DMS 273 treated with DMSO at 0.1 percent for 48 hours (cell line): ENCODE measurements at regions not wholly inside any gene's neighbourhood (a gene's known extent, or its start where the extent isn't known, plus 50 kb on each side); places are given as distances from the start of the nearest gene placed in this dataset.

ENCODE experiments used
- DNase-seq: peaks from one replicate; lab custom pipeline; 2025; lab: John Stamatoyannopoulos, UW

DNA sequence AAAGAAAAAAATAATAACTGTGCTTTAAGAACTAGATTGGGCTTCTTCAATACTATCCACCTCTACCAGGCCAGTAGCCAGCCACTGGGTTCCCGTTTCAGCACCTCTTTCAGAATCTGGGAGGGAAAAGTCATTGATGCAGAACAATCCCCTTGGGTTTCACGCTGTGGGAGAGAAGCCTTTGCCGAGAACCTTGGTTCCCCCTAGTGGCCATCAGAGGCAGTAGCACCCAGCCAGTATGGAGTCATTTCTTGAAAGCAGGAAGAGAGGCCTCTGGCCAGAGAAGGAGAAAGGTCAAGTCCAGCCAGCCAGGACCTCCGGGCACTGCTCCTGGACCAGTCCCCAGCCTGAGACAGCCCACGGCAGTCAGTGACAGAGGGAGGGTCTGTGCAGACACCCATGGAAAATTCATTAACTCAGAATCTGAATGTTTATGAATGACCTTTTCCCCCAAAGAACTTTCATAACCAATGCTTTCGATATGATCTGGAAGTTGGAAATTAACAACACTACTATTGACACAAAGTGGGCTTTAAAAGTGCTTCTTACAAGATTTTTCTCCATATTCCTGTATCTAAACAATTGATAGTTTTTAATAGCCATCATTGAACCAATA is 51.2 kb upstream of the CDH5 start:
- peak; percentile 8 for DNase-seq

DNA sequence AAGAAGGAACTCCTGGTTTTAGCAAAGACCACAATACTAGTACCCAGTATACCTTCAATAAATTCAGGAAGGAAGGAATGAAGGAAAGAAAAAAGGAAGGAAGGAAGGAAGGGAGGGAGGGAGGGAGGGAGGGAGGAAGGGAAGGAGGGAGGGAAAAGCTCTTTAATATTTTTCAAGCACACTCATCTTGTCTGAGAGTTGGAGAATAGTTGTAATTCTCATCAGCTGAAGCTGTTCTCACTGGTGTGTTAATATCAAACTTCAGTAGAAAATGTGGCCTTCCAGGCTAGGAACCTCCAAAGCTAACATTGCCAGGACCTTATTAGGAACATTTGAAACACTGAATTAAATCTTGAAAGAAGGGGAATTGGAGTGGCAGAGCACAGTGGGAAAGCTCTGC is 55.2 kb upstream of the CDH5 start:
- DNase-seq: no peak

DNA sequence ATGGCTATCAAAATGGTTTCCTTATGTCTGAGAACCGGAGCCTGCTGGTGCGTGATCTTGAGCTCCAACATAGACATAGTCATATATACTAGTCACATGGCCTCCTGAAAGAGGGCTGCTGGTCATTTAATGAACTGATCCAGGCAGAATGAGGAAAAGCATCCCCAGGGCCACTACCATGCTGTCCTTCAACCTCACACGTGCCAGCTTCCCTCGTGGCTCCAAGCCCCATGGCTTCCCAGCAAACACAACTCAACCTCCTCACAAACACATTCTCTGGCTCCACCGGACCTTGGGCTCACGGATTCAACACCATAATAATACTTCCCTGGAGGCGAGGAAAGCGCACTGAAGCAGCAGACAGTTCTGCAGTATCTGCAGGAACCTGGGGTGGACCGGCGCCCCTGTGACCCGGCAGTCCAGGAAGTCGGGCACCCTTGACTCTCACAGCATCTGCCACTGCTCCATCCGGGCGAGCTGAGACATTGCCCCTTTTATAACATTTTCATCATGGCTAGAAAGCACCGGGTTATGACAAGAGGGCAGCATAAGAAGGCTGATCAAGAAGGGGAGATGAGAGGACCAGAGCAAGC is 57.2 kb upstream of the CDH5 start:
- no peak for DNase-seq

DNA sequence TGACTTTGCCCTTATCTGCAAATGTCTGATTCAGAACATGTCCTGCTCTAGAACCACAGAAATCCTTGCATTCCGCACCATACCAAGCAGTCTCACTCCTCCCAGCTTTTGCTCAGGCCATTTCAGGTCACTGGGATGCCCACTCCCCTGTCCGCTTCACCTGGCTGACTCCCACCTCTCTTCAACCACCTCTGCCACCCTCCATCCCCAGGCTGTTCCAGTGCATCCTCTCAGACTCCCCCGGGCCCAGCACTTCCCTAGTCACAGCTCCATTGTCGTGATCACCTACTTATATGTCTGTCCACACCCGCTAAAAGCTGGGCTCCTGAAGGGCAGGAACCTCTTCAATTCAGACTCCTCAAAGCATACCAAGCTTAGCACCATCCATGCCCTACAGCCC is 58.4 kb upstream of the CDH5 start:
- no peak for DNase-seq

DNA sequence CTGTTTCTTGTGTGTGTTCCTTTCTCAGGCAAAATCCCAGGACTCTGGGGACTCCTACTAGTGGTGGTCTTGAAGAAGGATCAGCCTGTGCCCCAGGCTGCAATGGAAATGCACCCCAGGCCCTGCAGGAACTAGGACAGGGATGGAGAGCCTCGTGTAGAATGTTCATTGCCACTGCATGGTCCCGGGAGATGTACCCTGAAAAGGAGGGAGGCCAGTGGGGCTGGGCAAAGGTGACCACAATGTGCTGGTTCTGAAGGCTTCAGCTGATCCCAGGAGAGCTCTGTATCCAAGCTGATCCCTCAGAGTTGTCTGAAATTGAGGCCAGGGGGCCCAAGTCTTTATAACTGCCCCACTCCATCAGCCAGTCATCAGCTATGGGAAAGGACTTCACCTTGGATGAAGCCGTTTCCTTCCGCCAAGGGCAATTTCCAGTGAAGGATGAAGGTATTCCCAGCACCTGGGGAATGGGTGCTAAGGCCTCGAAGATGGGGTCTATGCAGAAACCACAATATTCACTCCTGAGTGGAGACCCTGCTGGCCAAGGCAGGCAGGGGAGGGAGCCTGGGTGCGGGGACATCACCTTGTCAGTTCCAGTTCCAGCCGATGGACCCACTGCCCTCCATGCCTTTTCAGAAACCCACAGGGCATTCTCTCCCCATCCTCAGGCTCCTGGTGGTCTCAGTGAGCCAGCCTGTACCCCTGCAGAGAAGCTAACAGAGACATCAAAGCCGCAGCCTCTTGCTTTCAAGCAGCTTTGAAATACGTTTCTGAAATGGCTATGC is 59.9 kb upstream of the CDH5 start:
- DNase-seq: no peak

DNA sequence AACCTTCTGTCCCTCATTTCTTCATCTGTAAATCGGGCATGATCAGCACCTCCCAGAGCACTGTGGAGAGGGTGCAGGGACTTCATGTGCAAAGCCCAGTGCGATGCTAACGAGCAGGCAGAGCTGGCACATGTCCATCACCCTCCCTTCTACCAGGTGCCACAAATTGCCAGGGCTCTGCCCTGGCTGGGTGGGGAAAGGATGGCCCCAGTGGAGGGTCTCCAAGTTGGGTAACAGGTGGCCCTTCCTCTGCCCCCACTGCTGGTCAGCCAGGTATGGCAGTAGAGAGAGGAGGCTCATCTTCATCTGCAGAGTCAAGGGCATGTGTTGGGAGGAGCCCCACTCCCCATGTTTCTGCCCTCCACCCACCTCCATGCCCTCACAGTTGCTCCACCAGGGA is 61.5 kb upstream of the CDH5 start:
- DNase-seq: no peak

DNA sequence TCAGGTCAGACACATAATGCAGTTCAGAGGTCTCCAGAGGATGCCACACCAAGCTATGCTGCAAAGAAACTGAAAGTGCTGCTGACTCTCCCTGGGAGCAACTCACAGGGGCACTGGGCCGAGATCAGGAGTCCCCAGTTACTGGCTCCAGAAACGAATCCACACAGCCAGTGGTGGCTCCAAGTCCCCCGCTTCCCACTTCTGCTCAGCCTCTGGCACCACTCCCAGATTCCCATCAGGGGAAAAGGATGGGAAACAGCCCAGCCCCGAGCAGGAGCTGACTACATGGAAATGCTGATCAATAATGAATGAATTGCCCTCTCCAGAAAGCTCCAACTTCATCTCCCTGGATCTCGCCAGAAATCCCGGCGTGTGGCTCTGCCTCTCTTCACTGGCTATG is 62.3 kb upstream of the CDH5 start:
- no peak for DNase-seq

DNA sequence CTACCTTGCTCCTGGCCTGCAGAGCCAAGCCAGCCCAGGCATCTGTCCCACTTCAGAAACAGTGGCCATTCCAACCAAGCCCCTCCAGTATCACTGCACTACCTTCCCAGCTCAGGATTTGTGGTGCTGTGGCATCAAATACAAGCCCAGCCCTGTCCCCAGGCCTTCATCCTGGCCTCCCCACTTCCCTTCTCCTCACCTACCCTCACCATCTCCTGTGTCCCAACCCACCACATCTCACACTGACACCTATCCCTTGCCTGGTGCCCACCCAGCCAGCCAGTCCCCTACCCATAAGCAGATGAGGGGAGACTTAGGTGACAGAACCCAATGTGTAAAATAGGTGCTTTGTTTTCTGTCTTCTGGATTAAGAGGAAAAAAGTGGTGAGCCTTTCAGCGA is 66.0 kb upstream of the CDH5 start:
- DNase-seq: no peak

DNA sequence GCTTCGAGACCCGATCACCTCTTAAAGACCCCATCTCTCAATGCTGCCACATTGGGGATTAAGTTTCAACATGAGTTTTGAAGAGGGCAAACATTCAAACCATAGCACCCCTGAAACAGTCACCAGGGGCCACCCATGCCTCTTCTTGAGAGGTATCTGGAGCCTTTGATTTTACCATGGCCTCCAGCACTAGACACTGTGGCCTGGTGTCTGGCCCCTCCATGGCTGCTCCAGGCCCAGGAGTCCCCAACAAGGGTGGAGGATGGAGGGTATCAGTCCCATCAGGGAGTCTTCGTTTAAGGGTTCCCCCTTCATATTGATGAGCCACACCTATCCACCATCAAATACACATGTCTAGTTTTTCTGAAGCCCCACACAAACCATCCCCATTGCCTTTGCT is 66.5 kb upstream of the CDH5 start:
- no peak for DNase-seq

DNA sequence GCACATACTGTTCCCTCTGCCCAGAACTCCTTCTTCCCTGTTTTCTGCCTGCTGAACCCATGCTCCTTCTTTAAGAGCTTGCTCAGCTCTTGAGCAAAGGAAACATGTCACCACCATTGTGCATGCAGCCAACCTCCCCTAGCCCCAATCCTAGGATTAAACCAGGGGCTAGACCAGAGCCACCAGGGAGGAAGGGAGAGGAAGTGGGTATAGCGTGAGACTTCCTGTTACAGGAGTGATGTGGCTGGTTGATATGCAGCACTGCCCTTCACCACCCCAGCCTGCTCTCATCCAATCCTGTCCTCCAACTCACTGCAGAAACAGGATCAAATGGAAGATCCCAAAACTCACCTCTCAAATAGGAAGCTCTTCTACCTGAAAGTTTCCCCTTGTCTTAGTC is 67.1 kb upstream of the CDH5 start:
- no peak for DNase-seq

DNA sequence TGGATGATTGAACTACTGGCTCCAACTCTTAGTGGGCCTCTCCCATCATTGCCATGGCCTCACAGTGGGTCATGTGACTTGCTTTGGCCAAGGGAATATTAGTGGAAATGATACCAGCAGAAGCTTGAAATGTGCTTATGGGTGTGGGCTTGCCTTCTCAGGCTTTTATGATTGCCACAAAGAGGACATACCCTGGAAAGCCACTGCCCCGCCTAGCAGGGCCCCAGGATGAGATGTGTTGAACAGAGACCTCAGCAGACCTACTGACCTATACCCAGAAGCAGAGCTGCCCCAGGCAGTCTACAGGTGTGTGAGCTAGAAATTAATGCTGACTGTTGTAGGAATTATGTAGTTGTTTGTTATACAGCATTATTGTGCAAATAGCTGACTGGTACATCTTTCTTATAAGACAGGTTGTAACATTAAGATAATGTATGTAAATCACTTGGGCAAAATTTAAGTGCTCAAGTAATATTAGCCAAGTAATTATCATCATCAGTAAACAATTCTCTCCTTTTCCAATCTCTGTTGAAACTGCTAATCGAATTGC is 67.8 kb upstream of the CDH5 start:
- no peak for DNase-seq

DNA sequence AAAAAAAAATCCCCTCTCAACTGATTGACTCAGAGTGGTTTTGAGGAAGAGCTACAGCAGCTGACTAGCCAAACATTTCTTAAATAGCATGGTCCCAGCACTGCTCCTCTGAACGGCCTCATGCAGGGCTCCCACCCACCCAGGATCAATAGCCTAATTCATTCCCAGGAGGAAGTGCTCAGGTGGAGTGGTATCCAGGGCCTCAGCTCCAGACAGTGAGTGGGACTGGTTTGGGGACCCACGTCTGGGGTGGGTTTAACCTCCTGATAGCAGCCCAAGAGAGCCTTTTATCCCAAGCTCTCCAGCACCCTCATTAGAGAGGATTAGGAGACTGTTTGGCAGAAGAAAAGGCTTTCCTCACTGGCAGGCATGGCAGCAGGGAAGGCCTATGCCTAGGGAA is 68.5 kb upstream of the CDH5 start:
- no peak for DNase-seq

DNA sequence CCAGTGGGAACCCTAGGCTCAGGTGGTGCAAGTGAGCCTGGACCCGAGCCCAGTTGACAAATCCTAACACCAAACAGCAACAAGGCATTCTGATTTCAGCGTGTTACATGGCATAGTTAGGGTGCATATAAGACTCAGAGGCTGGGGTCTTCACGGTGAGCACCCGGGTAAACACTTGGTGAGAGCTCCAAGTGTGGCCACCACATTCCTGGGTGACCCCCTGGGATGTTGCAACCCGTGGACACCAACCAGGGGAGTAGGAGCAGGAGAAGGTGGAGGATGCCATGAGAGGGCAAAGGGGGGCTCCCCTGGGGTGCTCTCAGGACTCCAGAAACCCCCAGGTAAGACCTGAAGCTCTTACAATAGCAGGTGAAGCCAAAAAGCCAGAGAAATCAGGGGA is 69.9 kb upstream of the CDH5 start:
- DNase-seq: no peak

DNA sequence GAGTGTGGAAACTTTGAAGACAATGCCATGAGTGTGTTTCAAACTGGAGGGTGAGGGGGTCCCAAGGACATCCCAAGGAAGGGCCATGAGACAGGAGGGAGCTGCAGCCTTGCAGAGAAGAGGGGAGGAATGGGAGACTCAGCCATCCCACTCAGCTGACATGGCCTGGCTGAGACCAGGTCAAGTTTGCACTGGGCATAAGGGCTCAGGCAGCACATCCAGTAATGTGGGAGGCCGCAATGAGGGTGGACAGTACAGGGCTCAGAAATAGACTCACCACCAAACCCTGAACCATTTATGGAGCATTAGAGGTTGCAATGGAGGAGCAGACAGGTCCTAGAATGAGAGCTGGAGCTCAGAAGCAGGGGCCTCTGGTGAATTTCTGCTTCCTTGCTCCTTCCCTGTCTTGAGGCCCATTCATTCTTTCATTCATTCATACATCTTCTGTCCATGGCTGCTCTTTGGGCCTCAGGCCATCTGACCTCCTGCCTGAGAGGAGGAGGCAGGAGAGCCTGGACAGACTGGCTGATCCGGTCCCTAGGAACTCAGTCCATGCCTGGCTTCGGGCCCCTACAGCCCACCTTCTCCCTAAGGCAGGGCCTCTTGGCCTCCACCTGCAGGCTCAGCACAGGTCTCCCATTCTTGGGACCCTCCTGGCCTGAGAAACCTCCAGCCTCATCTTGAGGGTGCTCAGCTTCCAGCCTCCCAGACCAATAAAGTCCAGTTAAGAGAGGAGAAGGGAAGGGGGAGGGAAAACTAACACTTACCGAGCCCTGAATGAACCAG is 70.5 kb upstream of the CDH5 start:
- DNase-seq: no peak

DNA sequence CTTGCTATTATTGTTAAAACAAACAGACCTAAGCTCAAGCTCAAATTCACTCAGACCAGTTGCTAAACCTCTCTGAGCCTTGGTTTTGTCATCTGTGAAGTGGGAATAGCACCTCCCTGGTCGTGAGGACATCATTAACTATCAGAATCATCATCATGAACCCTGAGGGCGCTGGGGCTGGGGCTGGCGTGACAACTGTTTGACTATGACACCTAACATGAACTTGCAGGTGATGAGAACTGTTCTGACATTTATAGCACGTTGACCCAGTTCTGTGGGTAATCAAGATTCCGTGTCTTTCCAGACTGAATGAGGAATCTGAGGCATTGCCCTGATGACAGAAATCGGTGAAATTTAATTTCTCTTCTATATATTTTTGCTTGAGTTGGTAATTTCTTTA is 71.3 kb upstream of the CDH5 start:
- no peak for DNase-seq

DNA sequence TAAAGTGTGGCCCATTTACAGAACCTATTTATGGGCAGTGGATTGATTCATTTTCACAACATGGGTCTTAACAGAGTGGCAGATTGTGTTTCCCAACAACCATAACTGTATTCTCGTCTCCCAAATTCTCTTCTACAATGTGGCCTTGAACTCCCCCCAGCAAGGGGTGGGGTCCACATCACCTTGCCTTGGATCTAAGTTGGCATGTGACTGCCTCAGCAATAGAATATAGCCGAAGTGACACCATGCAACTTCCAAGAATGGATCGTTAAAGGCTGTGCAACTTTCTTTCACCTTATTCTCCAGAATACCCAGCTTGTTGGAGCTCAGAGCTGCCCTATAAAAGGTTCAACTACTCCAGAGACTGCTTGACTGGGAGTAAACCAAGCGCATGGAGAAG is 72.0 kb upstream of the CDH5 start:
- no peak for DNase-seq

DNA sequence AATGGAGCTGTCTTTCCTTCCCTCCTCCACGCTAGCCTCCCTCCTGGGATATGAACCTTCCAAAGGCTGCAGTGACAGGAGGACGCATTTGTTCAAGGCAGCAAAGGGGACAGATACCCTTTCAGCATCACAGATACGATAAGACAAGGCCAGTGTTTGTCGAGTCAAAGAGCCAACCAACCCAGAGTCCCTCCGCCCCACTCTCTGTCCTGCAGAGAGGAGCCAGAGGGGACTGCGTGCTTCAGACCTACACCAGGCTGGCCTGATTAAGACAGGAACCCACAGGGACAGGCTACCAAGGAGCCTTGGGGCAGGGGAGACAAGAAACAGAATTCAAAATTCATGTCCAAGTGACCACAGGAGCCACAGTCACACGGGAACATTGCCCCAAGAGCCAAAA is 72.6 kb upstream of the CDH5 start:
- no peak for DNase-seq

DNA sequence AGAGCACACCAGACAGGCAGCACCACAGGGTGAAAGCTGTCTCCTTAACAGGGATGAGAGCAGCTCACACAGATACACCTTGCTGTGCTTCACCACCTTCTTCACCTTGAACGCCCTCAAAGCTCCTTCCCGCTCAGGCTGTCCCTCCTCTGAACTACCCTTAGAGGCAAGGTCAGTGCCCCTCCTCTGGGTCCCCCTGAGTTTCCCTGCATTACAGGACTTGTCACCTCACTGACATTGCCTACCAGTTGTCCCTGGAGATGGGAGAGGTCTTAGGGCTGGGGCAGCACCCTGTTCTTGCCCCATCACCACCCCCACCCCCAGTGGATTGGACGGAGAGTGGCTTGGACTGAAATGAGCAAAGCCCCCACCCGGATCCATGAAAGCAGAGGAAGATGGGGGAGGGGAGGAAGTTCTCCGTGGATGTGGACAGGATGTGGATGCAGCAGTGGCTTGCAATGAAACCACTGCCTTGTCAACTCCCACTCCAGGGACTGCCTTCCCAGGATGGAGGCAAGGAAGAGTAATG is 73.2 kb upstream of the CDH5 start:
- no peak for DNase-seq

DNA sequence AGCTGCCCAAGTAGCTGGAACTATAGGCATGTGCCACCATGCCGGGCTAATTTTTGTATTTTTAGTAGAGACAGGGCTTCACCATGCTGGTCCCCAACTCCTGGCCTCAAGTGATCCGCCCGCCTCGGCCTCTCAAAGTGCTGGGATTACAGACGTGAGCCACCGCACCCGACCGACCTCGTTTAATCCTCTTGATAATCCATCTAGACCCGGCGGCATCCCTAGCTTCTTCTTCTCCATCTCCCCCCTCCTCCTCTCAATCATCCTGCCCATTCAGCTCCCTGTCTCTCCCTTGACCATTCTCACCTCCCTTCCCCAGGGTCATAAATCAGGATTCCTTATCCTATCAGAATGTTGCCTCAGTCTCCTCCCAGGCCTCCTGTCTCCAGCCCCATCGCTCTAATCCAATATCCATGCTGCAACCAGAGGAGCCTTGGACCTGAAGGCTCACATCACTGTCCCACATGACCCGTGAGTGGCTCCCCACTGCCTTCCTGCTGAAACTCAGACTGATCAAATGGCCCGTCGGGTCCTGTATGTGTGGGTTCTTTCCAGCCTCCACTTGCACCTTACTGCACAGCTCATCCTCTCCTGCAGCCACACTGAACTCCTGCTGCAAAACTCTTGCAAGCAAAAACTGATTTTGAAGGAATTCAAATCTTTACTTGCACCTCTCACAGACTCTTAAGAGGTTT is 74.1 kb upstream of the CDH5 start:
- DNase-seq: no peak

DNA sequence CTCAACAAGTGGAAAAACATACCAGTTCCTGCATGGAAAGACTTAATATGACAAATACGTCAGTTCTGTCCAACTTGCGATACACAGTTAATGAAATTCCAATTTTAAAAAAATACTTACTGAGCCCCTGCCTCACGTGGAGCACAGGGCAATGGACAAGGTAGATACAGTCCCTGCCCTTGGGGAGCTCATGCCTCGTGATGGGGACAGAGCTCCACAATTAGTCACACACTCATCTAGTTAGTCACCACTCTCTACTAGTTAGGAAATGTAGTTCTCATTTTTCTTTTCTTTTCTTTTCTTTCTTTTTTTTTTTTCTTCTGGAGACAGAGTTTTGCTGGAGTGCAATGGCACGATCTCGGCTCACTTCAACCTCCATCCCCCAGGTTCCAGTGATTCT is 74.7 kb upstream of the CDH5 start:
- no peak for DNase-seq

DNA sequence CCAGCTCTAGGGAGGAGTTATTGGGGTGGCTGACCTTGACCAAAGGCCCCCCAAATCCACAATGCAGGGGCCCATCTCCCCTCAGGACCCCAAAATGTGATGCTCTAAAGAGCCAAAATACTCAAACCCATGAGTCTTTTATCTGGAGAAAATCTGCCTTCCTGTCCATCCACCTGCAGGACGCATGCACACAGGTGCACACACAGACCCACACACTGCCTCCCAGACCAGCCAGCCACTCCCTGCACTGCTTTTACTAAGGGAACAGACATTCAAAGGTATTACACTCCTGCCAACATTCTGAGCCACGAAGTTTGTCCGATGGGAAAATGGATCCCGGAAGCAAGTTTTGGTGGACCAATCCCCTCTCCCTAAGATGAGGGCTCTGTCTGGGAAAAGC is 76.1 kb upstream of the CDH5 start:
- DNase-seq: no peak

DNA sequence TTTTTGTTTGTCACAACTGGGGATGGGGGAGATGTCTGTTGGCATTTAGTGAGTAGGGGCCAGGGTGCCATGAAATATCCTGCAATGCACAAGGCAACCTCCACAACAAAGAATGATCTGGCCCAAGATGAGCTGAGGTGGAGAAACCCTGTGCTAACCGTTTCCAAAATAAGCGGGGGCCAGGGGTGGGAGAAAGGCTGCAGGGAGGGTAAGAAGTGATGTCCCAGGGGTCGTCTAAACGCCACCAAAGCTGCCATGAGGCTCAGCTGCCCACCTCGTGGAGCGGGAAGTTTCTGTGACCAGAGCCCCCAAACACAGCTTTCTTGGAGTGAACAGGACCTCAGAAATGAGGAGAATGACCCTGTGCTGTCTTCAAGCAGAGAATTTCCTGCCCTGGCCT is 76.5 kb upstream of the CDH5 start:
- DNase-seq: no peak
